Upper lobe of left lung (tissue), 6 donors: ENCODE measurements at regions not wholly inside any gene's neighbourhood (a gene's known extent, or its start where the extent isn't known, plus 50 kb on each side); places are given as distances from the start of the nearest gene placed in this dataset.
A peak's percentile ranks its signal among the peaks of the same experiment; 100 is the strongest.

ENCODE experiments used
- ATAC-seq, 2 donors: fragments of 200-7000 bp; cut with Tn5 transposase; one replicate each; pipeline ENCODE4 v1.9.1; 2022; ENCODE audit warnings: mild to moderate bottlenecking in 2 of 2, moderate library complexity in 2 of 2; ENCODE audit not compliant: low FRiP score in 2 of 2
- DNase-seq, 2 donors: peaks; one replicate each; pipeline ENCODE4 v3.0.0-alpha.2; 2019 to 2020
- H3K27ac ChIP-seq, 4 donors: fragments of 200-600 bp; sonication (generic); one replicate each; pipeline ENCODE4 v1.5.1; 2016 to 2019
- H3K27me3 ChIP-seq, 4 donors: fragments of 200-600 bp; sonication (generic); one replicate each; pipeline ENCODE4 v1.5.1; 2017 to 2019
- H3K36me3 ChIP-seq, 4 donors: fragments of 200-600 bp; sonication (generic); one replicate each; pipeline ENCODE4 v1.5.1; 2016 to 2019
- H3K4me1 ChIP-seq, 4 donors: fragments of 200-600 bp; sonication (generic); one replicate each; pipeline ENCODE4 v1.5.1; 2018 to 2019
- H3K4me3 ChIP-seq, 4 donors: fragments of 200-600 bp; sonication (generic); one replicate each; pipeline ENCODE4 v1.5.1; 2017 to 2019; ENCODE audit warnings: mild to moderate bottlenecking in 2 of 4, moderate library complexity in 1 of 4
- H3K9me3 ChIP-seq, 4 donors: fragments of 200-600 bp; sonication (generic); one replicate each; pipeline ENCODE4 v1.5.1; 2018 to 2019
- CTCF ChIP-seq, 6 experiments: fragments of 450-650 bp in 4 of 6; fragments of 200-600 bp in 2 of 6; sonication (generic) in 2 of 6; IDR thresholded peaks; one replicate each; pipeline ENCODE4 v1.5.1; 2016 to 2019; ENCODE audit warnings: antibody characterized with exemption in 6 of 6
- EP300 ChIP-seq, 4 donors: sonication (generic); formaldehyde crosslinking; IDR thresholded peaks; one replicate each; pipeline ENCODE4 v1.5.1; 2017; ENCODE audit warnings: antibody characterized with exemption in 4 of 4, control low read depth in 2 of 4
- POLR2A ChIP-seq, 4 donors: fragments of 450-650 bp; IDR thresholded peaks; one replicate each; pipeline ENCODE4 v1.5.1; 2016 to 2017; ENCODE audit warnings: antibody characterized with exemption in 4 of 4, mild to moderate bottlenecking in 2 of 4
- POLR2AphosphoS5 ChIP-seq, 2 donors: sonication (generic); formaldehyde crosslinking; IDR thresholded peaks; one replicate each; pipeline ENCODE4 v1.5.1; 2017; ENCODE audit warnings: antibody characterized with exemption in 2 of 2
- WGBS, 2 donors: methylation state at CpG; one replicate each; pipeline ENCODE4 v1.1.5; 2017 to 2018; 5-methylcytosine and 5-hydroxymethylcytosine counted together
- donor health status: DM: no; HTN: no; CAD: no; lungs with moderate emphysema.
- donor health status: DM: no; HTN: yes; CAD: no; lungs with severe emphysema.

- Histone ChIP-seq H3K36me3 (no peaks in the 10 kb centered on the region), H3K27me3 (no peaks in the 10 kb centered on the region), H3K4me3 (no peak overlapping the region), H3K27ac (no peak overlapping the region), H3K9me3 (no peaks in the 10 kb centered on the region), H3K4me1 (peaks cover 0 to 7% (median 5%) of the 10 kb centered on the region in 4 donors)
- ATAC-seq (no peak), DNase-seq (no peak)
- TF ChIP-seq POLR2AphosphoS5 (IDR thresholded peaks at IDR 0.05) (no peak), EP300 (IDR thresholded peaks at IDR 0.05) (no peak), POLR2A (IDR thresholded peaks at IDR 0.05) (no peak), CTCF (IDR thresholded peaks at IDR 0.05) (no peak)
- 64 to 100% methylated on average over 1 of the region's 1 CpG for WGBS, 2 donors
Measured at GRCh38 chr4:38377195-38377594, 286.8 kb upstream of the KLF3 start.

GRCh38 chr4:38378478-38378877 lies 285.5 kb upstream of the KLF3 start:
- peaks cover 0 to 3% (median under 1%) of the 10 kb centered on the region in 4 donors for H3K4me1 ChIP-seq
- TF ChIP-seq EP300 (IDR thresholded peaks at IDR 0.05): no peak
- WGBS, 2 donors: 63 to 87% methylated on average over 3 of the region's 3 CpGs
- DNase-seq (no peak), ATAC-seq (no peak)
- no peaks in the 10 kb centered on the region for H3K9me3 ChIP-seq
- no peak overlapping the region for H3K27ac ChIP-seq
- no peaks in the 10 kb centered on the region for H3K36me3 ChIP-seq
- H3K27me3 ChIP-seq: no peaks in the 10 kb centered on the region
- no peak overlapping the region for H3K4me3 ChIP-seq

GRCh38 chr4:38381788-38382187 lies 282.2 kb upstream of the KLF3 start:
- 73 to 86% methylated on average over 6 of the region's 6 CpGs for WGBS, 2 donors
- TF ChIP-seq EP300 (IDR thresholded peaks at IDR 0.05) (no peak), CTCF (IDR thresholded peaks at IDR 0.05) (no peak), POLR2AphosphoS5 (IDR thresholded peaks at IDR 0.05) (no peak), POLR2A (IDR thresholded peaks at IDR 0.05) (no peak)
- ATAC-seq (peak in 1 of 2 donors; percentile 38), DNase-seq (no peak)
- no peak overlapping the region for H3K4me3 ChIP-seq
- no peaks in the 10 kb centered on the region for H3K27me3 ChIP-seq
- peaks cover 8 to 24% (median 16%) of the 10 kb centered on the region in 4 donors for H3K4me1 ChIP-seq
- no peak overlapping the region for H3K27ac ChIP-seq
- no peaks in the 10 kb centered on the region for H3K36me3 ChIP-seq
- H3K9me3 ChIP-seq: no peaks in the 10 kb centered on the region

- WGBS, 2 donors: 76 to 81% methylated on average over 7 of the region's 7 CpGs
- no peaks in the 10 kb centered on the region for H3K9me3 ChIP-seq
- H3K4me3 ChIP-seq: no peak overlapping the region
- H3K36me3 ChIP-seq: no peaks in the 10 kb centered on the region
- H3K4me1 ChIP-seq: peaks cover 8 to 31% (median 18%) of the 10 kb centered on the region in 4 donors
- DNase-seq (no peak), ATAC-seq (no peak)
- TF ChIP-seq POLR2A (IDR thresholded peaks at IDR 0.05) (no peak), EP300 (IDR thresholded peaks at IDR 0.05) (no peak), CTCF (IDR thresholded peaks at IDR 0.05) (no peak), POLR2AphosphoS5 (IDR thresholded peaks at IDR 0.05) (no peak)
- no peak overlapping the region for H3K27ac ChIP-seq
- H3K27me3 ChIP-seq: no peaks in the 10 kb centered on the region
Measured at GRCh38 chr4:38382520-38382919, 281.5 kb upstream of the KLF3 start.

- peaks cover 8 to 38% (median 20%) of the 10 kb centered on the region in 4 donors for H3K4me1 ChIP-seq
- no peak for DNase-seq
- no peaks in the 10 kb centered on the region for H3K9me3 ChIP-seq
- H3K27ac ChIP-seq: no peak overlapping the region
- ATAC-seq: no peak
- WGBS, 2 donors: 45 to 46% methylated on average over 3 of the region's 3 CpGs
- H3K4me3 ChIP-seq: no peak overlapping the region
- no peaks in the 10 kb centered on the region for H3K36me3 ChIP-seq
- TF ChIP-seq POLR2AphosphoS5 (IDR thresholded peaks at IDR 0.05) (no peak), POLR2A (IDR thresholded peaks at IDR 0.05) (no peak), CTCF (IDR thresholded peaks at IDR 0.05) (no peak), EP300 (IDR thresholded peaks at IDR 0.05) (no peak)
- no peaks in the 10 kb centered on the region for H3K27me3 ChIP-seq
Measured at GRCh38 chr4:38383646-38384121, 280.3 kb upstream of the KLF3 start.
